Activated CD8-positive, alpha-beta memory T cell treated with anti-CD3 and anti-CD28 coated beads for 4 hours (primary cell): ENCODE measurements at regions not wholly inside any gene's neighbourhood (a gene's known extent, or its start where the extent isn't known, plus 50 kb on each side); places are given as distances from the start of the nearest gene placed in this dataset.

Experiments used
- DNase-seq, 2 donors: peaks; one replicate each; pipeline ENCODE4 v3.0.0-alpha.2; 2020; ENCODE audit warnings: low read depth in 2 of 2

DNA sequence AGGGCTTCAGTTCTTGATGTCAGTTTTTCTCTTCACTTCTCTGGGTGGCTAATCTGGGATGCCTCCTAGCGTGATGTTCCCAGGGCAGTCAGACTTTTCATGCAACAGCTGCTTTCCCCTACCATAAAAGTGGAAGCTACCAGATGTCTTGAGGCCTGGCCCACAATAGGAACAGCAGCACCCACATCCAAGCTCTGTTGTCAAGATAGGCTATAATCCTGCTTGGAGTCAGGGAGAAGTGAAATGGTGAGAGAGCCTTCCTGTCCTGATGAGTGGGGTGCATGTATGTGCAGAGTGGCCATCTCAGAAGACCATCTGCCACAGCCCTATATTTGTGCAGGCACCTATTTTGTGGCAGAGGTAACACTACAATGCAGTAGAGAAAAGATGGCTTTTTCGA, 108.0 kb downstream of the HTR5A start:
- DNase-seq, result no peak

DNA sequence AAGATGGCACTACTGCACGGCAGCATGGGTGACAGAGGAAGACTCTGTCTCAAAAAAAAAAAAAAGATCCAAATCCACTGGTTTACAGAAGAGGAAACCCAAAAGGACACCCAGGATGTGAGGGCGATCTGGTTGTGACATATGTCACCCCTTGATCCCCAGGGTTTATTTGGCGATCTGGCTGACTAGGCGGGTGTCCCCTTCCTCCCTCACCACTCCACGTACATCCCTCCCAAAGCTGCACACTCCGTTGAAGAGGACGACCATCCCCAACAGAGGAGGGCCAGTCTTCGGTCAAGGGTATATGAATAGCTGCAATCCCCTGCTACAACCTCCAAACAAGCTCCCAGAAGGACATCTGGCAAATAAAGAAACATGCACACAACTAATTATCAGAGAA, 111.6 kb downstream of the HTR5A start:
- DNase-seq, result no peak

DNA sequence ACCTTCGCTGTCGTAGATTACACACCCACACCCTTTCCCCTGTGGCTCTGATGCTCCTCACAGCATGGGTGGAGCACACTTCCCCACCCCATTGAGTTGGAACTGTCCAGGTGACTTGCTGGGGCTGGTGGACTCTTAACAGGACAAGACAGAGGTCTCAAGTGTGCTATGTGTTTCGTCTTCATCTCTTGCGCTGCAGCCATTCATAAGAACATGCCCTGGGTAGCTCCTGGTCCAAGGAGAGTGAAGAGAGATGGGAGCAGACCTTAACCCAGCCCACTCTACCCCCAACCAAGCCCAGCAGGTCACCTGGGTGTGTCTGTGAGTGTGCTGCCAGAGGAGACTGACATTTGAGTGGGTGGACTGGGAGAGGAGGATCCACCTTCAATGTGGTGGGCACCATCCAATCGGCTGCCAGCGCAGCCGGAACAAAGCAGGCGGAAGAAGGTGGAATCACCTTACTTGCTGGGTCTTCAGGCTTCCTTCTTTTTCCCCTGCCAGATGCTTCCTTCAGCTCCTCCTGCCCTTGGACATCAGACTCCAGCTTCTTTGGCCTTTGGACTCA, 112.4 kb downstream of the HTR5A start:
- DNase-seq, result no peak

DNA sequence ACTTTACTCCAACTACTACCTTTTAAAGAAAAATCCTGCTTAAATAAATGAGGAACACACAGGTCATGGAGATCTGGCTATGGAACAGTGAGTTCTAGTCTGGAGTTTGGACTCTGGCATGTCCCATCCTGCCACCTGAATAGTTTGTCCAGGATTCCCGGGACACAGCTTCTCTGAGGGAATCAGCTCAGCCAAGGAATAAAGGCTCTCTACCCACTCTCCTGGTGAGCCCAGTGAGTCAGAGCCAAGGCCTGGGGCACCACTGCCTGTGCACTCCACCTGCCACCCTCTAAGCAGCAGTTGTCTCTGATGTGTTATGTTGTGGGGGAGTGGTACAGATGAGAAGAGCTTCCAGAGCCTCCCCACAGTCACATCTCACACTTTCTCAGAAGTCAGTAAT, 113.5 kb downstream of the HTR5A start:
- DNase-seq, result no peak

DNA sequence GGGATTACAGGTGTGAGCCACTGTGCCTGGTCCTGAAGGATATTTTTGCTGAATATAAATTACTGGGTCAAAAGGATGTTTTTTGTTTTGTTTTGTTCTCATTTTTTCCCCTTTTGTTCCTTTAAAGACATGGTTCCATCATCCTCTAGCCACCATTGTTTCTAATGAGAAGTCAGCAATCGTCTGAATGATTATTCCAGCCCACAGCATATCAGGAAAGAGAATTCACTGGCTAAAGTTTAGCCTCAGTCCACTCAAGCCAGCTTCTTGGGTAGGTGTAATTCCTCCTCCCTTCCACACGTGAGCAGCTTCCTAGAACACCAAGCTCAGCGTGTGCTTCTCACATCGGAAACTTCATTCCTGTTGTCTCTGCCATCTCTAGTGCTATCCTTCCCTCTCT, 112.8 kb upstream of the INSIG1 start:
- DNase-seq, result no peak

DNA sequence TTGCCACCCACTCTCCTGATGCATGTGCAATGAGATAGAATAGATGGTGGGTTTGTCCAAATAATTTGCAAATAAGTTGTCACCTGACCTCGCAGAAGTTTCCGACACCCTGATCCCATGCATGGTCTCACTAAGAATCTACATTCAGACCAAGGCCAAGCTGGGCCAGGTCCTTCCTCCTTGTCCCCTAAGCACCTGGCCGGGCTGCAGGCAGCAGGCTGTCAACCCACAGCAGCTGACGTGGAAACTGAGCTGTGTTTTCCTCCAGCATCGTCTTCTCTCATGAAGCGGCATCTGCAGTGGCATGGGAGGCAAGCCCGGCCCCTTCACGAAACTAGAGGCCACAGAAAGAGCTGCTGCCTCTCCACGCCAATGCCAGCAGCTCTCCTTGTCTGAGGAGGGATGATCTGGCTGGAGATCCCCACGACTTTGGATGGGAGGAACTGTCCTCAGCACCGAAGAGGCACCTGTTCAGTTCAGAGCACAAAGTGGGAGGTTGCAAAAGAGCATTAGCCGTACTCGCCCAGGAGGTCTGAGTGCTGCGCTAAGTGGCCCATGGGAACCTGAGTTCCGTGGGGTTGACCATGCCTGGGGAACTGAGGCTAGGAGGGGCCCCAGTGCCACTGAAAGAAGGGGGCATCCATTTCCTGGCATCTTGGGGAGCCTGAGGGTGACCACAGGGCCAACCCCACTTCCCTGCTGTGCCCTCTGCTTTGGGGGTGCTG, 110.5 kb upstream of the INSIG1 start:
- no peak for DNase-seq

DNA sequence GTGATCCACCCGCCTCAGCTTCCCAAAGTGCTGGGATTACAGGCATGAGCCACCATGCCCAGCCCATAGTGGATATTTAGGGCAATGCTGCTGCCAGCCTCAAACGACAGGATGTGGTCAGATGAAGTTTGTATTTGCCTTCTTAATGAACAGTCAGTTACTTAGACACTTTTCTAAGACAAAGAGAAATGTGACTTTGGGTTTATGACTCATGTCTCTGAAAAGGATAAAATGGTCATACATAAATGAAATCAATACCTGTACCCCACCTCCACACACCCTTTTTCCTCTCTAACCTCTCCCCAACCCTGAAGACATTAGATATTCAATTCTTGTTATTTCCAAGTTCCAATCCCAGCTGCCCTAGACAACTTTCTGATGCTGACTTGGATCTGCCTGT, 109.3 kb upstream of the INSIG1 start:
- DNase-seq, result no peak

DNA sequence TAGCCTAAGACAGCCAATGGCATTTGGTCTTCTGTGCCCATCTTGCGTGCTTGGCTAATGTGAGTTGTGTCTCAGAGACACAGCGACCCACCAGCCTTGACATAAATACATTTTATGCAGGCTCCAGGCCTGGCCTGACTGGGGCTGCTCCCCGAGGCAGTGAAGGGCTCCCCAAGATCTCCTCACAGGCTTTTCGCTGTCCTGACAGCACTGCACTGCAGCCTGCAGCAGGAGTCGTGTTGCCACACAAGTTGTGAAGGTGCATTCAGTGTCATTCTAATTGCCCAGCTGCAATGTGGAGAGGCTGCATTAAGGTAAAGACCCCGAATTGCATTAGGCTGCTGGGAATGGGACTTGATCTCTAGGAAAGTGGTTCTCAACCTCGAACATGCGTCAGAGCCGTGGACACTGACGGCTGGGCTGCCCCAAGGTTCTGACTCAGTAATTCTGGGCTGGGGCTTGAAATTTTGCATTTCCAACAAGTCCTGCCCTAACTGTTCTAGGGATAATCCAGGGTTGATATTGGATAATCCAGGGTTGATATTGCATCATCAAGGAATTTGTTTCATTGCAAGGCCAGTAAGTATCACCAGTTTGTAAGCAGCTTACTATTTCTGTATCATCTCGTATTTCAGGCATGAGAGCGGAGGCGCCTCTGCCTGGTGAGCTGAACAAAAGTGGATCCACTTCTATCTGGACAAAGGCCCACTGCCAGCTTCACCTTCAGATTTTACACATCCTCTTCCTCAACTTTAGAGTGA, 108.7 kb upstream of the INSIG1 start:
- no peak for DNase-seq

DNA sequence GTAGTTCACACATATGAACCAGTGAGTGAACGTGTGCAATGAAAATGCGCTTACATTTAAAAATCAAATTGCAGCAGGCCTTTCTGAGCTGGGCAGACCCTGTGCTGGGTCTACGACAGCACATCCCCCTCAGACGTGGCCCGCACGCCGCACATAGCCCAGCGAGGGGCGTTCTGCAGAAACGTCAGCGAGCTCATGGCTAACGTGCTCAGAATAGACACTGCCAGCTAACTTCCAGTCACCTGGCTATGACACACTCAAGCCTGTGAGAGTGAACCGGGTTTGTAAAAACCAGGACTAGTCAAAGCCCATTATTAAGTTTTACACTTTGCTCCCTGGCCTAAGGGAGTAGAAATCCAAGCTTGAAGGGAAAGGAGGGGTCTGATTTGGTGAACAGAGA, 108.1 kb upstream of the INSIG1 start:
- no peak for DNase-seq

DNA sequence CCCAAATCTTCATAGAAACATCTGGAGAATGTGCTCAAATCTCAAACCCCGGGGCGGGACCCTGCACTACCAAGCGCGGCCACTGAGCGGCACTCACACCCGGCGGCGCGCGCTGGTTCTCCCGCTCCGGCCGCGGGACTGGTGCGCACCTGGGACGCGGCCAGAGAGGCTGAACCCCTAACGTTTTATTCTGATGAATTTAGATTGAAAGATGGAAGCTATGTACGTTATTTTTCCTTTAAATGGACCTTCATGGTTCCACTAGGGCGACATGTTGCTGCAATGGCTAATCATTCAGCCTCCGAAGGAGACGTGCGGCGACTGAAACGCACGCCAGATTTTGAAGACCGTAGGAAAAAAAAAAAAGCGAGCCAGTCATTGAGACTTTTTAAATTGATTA, 107.0 kb upstream of the INSIG1 start:
- DNase-seq, result peak in 1 of 2 donors; percentile 26

DNA sequence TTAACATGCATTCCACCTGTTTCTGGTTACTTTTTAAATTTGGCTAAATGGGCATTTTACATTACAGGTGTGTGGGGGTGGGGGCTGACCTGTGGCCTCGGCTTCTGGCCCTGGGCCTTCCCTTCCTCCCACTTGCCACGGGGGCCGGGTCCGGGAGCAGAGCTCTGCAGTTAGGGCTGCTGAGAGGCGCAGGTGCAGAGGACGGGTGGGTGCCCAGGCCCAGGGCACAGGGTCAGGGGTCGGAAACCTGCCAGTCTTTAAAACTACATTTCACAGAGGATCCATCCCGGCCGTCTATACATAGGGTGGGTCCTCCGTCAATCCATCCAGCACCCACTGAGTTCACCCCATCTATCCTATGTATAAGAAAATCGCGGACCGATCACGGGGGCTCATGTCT, 106.5 kb upstream of the INSIG1 start:
- DNase-seq, result no peak

DNA sequence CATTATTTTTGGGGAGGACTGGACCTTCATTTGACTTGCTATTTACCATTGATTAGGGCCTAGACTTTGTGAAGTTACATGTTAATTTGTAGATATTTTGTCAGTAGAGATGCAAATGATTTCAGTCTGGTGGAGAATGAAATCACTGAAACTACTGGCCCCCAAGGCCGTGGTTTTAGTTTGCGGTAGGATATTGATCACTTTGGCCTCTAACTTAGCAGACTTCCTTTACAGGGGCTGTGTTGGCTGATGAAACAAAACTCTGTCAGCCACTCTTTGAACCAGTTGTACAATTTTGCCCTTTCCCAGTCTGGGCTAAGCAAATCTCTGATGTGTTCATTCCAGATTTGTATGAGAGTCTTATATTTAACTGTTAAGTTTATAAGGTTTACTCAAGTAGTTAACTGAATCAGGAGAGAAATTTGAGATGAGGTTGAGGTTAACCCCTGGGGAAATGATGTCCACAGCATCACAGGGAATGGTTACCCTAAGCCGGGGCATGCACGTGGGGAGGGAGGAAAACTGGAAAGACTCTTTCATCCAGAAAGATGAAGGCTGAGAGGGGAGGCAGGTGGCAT, 105.7 kb upstream of the INSIG1 start:
- no peak for DNase-seq

DNA sequence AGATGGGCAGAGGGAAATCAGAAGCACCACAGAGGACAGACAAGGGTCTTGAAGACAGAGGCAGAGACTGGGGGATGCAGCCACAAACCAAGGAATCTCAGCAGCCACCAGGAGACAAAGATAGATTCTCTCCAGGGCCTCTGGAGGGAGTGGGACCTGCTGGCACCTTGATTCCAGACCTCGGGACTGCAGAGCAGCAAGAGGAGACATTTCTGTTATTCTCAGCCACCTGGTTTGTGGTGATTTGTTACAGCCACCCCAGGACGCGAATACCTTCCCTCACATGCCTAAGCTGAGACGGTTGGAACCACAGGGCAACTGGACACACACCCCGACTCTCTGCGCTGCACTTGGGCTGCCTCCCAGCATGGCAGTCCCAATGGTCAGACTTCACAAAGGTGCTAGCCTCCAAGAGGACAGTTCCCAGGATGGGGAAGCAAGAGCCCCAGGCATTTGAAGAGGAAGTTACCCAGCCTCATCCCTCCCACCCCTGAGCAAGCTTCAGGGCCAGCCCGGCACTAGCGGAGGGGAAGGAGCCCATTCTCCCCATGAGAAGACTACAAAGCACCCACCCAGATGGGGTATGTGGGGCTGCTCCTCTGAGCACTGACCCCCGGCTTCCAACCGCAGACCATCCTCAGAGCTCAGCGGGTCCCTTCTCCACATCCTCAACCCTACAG, 104.6 kb upstream of the INSIG1 start:
- no peak for DNase-seq

DNA sequence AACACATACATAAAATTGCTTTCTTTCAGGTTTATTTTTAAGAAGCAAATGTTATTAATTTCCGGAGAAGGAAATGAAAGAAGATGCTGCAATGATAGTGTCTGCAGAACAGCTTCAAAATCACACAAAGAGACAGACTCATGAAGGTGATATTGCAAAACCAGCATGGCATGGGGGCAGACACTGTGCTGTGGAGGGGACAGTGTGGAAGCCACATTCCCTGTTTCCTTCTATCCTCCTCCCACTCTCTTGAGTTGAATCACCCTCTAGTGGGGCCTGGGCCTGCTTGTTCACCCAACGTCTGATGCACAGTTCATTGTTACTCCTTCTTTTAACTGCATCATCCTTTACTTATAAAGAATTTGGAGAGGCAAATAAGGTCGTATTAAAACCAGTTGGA, 104.0 kb upstream of the INSIG1 start:
- no peak for DNase-seq

DNA sequence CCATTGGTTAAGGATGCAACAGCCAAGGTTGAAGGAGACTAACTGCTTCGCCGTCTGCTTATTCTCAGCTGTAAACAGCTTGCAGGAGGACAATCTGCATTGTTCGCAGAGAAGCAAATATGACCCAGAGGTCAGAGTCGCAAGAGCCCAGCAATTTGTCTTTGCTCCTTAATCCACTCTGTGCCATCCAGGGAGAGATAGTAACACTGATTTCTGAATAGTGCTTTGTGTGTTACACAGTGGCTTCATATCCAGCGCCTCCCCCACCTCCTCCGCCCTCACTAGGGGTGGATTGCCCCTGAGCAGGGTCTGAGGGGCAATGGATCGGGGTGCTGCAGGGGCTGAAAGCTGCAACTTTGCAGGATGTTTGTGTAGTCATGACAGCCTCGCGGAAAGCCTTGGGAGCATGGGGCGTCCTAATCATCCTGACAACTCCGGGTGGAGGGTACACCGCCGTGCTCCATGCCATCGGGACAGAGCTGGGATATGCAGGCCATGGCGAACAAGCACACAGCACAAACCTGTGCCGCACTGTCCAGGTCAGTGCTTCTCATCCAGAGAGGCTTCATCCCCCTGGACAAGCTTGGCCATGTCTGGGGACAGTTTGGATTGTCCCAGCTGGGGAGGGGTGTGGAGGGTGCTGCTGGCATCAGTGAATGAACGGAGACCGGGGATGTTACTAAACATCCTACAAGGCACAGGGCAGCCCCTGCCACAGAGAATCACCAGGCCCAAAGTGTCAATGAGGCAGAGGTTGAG, 103.1 kb upstream of the INSIG1 start:
- no peak for DNase-seq

DNA sequence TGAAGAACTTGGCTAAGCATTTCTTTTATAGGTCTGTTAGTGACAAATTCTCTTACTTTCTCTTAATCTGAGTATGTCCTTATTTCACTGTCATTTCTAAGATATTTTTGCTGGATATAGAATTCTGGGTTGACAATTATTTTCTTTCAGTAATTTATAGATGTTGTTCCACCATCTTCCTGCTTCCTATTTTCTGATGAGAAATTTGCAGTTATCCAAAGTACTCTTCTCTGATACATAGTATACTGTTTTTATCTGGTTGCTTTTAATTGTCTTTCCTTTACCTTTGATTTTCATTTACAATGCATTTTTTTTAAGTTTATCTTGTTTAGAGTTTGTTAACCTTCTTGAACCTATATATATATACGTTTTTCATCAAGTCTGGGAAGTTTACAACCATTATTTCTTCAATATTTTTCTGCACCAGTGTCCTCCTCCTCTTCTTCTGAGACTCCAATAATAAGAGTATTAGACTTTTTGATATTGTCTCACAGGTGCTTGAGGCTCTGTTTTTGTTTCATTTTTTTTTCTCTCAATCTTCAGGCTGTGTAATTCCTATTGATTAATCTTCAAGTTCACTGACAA, 101.6 kb upstream of the INSIG1 start:
- no peak for DNase-seq

DNA sequence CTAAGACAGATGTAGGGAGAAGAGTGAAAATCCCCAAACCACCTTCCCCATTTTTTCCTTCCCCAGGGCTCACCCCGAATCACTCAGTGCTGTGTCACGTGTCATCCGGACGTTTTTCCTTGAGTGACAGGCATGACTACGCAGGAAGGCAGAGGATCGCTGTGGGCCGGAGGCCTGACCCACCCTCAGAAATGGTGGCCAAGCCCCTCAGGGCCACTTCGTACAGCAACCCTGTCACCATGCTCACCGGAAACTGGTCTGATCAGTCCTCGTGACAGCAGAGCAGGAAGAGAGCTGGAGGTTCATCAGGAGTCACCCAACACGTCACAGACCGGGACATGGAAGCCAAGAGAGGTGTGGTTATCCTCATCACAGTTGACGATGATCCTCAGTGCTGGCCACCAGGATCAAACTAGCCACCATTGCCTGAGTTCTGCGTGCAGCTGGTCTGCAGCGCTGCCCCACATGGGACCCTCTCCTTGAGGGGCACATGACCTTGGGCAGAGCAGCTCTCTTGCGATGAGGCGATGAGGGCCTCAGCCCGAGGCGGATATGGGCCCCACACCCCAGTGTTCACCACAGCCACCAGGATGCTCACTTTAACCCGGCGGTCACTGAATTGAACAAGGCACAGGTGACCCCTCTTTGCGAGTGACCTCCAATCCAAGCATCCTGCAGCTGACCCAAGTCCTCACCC, 99.3 kb upstream of the INSIG1 start:
- no peak for DNase-seq

DNA sequence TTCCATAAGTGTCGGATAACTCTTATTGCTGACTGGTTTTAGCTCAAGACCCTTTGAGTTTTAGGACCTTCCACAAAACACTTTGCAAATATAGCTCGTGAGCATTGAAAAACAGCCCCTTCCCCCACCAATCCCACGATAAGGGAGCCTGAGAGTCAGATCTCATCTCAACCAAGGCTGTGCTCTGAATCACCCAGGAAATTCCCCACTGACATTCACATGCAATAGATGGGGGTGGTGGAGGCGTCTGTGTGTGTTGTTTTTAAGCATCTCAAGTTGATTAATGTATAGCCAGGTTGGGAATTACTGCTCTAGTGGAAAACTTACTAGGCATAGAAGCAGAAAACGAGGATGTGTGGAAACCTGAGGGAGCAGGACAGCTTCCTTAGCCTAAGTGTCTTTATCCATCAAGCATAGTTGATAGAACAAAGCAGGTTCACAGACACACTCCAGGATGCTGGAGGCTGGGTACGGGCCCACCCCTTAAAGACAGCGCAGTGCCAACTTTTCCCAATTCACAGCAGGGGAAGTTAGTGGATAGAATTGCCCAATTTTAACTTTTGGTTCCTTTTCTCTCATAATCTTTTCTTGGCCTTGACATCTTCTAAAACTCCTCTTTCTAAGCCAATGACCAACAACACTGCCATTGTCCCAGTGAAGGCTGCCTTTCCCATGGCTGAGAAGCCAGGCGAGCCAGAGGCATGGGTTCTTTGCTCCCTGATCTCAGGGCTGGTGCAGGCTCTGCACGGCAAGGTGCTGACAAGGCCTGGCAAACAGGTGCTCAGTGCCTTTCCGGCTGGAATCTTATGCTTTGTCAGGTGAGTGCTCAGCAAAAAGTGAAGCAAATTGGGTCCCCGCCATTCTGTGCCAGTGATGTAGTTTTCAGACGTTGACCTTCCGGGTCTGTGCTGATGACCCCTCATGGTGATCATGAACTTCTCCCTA, 98.5 kb upstream of the INSIG1 start:
- DNase-seq, result peak in 1 of 2 donors; percentile 16

DNA sequence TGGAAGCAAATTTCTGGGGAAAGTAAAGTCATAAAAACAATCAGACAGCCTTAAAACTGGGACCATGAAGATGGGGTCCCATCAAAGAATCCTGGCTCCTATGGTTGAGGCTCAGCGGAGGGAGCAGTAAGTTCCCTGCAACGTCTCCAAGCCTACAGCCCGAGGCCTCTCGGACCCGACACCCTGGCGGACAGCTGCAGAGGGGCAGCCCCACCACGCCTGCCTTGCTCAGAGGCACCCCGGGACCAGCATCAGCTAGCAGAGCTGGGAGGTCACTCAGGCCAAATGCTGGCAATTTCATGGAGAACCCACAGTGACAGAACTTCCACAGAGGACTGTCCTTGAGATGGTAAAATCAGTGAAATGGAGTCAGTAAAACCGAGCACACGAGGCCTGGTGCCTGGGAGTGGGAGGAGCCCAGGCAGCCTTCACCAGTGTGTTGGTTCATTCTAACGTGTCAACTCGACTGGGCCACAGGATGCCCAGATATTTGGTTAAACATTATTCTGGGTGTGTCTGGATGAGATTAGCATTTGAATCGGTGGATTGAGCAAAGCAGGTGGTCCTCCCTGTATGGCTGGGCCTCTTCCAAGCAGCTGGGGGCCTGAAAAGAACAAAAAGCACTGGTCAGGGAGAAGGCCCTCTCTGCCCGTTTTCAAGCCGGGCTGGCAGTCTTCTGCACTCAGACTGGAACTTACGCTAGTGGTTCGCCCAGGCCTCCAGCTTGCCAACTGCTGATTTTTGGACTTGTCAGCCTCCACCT, 96.2 kb upstream of the INSIG1 start:
- no peak for DNase-seq
